BJ (cell line): ENCODE measurements at regions not wholly inside any gene's neighbourhood (a gene's known extent, or its start where the extent isn't known, plus 50 kb on each side); places are given as distances from the start of the nearest gene placed in this dataset.

Source experiments
- CTCF ChIA-PET: fragments of 350-600 bp; formaldehyde crosslinking; extraction: SDS; loops from one replicate; lab custom pipeline; 2021; ENCODE audit warnings: antibody characterized with exemption, inconsistent platforms; lab: Yijun Ruan, JAX
- POLR2A ChIA-PET: fragments of 300-600 bp; sonication (Branson Sonifier 250); formaldehyde crosslinking; extraction: SDS; loops from one replicate; lab custom pipeline; 2021; ENCODE audit warnings: antibody characterized with exemption; lab: Charles Lee
- DNase-seq: peaks from one replicate; pipeline ENCODE4 v3.0.0-alpha.2; 2011; ENCODE audit warnings: low read depth
- H3K27me3 ChIP-seq: 2 replicates; pipeline ENCODE4 v1.6.0; 2011; ENCODE audit warnings: low read length; ENCODE audit not compliant: control insufficient read depth, insufficient read depth
- H3K36me3 ChIP-seq: 2 replicates; pipeline ENCODE4 v1.5.1; 2011; ENCODE audit warnings: low read length; ENCODE audit not compliant: control insufficient read depth, insufficient read depth
- H3K4me3 ChIP-seq: 2 replicates; pipeline ENCODE4 v1.5.1; 2011; ENCODE audit warnings: low read depth, mild to moderate bottlenecking, control low read depth, low read length
- TF ChIP-seq, protein P1 (sequence below): IDR thresholded peaks from 2 replicates; pipeline ENCODE4 v1.5.1; 2011; ENCODE audit warnings: low read depth, mild to moderate bottlenecking, control low read depth, inconsistent platforms, low read length, moderate library complexity; ENCODE audit not compliant: insufficient read depth

GRCh38 chr16:11476676-11477075, 110.0 kb downstream of the LITAF start:
- DNase-seq = no peak
- TF ChIP-seq, protein P1, sequence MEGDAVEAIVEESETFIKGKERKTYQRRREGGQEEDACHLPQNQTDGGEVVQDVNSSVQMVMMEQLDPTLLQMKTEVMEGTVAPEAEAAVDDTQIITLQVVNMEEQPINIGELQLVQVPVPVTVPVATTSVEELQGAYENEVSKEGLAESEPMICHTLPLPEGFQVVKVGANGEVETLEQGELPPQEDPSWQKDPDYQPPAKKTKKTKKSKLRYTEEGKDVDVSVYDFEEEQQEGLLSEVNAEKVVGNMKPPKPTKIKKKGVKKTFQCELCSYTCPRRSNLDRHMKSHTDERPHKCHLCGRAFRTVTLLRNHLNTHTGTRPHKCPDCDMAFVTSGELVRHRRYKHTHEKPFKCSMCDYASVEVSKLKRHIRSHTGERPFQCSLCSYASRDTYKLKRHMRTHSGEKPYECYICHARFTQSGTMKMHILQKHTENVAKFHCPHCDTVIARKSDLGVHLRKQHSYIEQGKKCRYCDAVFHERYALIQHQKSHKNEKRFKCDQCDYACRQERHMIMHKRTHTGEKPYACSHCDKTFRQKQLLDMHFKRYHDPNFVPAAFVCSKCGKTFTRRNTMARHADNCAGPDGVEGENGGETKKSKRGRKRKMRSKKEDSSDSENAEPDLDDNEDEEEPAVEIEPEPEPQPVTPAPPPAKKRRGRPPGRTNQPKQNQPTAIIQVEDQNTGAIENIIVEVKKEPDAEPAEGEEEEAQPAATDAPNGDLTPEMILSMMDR = no peak
- ChIA-PET CTCF (no interaction called here), POLR2A (no interaction called here)
- H3K4me3 ChIP-seq = no peak overlapping the region
- H3K27me3 ChIP-seq = no peaks in the 10 kb centered on the region
- no peaks in the 10 kb centered on the region for H3K36me3 ChIP-seq

DNA sequence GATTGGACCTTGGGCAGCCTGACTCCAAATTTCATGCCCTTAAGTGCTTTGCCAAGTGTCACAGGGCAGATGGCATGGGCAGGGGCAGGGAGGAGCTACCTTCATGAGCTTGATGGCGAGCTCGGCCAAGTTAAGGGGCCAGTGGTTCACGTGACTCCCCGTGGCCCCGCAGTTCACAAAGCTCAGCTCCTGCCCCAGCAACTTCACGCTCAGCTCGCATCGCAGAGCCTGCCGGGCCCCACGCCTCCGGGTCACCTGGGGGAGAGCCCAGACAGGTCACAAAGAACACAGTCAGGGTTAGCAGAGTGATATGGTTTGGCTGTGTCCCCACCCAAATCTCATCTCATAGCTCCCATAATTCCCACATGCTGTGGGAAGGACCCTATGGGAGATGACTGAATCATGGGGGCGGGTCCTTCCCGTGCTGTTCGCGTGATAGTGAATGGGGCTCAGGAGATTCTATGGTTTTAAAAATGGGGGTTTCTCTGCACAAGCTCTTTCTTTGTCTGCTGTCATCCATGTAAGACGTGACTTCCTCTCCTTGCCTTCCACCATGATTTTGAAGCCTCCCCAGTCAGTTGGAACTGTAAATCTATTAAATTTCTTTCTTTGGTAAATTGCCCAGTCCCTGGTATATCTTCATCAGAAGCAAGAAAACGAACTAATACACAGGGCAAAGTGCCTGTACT, 108.1 kb downstream of the LITAF start:
- POLR2A ChIA-PET = interaction anchor here (0.5 kb wide), 1 partner anchor 317 kb away, joined by 3 read pairs; no protein-coding TSS in a partner anchor
- TF ChIP-seq, protein P1 = no peak
- no peak overlapping the region for H3K4me3 ChIP-seq
- CTCF ChIA-PET = interaction anchor here (0.9 kb wide), 1 partner anchor 66 kb away, joined by 3 read pairs; no protein-coding TSS in a partner anchor
- H3K27me3 ChIP-seq = no peaks in the 10 kb centered on the region
- no peaks in the 10 kb centered on the region for H3K36me3 ChIP-seq
- DNase-seq = no peak

DNA sequence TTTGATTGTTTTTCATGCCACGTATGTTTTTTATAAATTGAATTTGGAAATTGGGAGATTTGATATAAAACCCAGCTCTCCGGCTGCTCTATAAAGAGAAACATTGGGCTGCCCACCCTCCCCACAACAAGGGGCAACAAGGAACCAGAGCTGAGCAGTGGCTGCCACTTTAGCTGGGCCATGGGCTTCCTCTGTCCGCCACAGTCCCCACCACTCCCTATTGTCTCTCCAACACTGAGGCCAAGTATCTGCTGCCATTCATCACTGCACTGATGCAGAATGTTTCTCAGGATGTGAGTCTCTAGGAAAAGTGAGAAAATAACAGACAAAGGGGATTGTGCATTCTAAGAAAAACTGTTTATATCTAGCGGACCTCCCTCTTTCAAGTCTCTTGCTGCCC, 106.8 kb downstream of the LITAF start:
- Histone ChIP-seq H3K36me3 (no peaks in the 10 kb centered on the region), H3K4me3 (no peak overlapping the region), H3K27me3 (no peaks in the 10 kb centered on the region)
- TF ChIP-seq, protein P1 = no peak
- CTCF ChIA-PET = interaction anchor here (1.1 to 1.2 kb wide), 2 partner anchors 9 to 10 kb away, joined by 3 read pairs; no protein-coding TSS in a partner anchor
- POLR2A ChIA-PET = no interaction called here
- DNase-seq = no peak

DNA sequence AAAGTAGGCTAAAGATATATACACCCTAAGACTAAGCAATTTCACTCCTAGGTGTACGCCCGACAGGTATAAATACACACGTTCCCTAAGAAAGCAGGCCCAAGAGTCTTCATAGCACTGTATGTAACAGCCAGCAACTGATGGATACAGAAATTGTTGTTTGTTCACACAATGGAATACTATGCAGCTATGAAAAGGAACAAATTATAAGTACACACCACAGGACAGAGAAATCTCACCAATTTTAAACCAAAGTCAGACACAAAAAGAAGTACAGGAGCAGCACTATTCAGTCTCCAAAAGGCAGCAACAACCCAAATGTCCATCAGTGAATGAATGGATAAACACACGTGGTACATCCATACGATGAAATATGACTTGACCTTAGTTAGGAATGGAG, 106.1 kb downstream of the LITAF start:
- ChIA-PET CTCF (interaction anchor here (1.1 to 1.2 kb wide), 2 partner anchors 8 to 9 kb away, joined by 3 read pairs; no protein-coding TSS in a partner anchor), POLR2A (no interaction called here)
- TF ChIP-seq, protein P1 = no peak
- no peaks in the 10 kb centered on the region for H3K36me3 ChIP-seq
- H3K4me3 ChIP-seq = no peak overlapping the region
- H3K27me3 ChIP-seq = no peaks in the 10 kb centered on the region
- DNase-seq = no peak

DNA sequence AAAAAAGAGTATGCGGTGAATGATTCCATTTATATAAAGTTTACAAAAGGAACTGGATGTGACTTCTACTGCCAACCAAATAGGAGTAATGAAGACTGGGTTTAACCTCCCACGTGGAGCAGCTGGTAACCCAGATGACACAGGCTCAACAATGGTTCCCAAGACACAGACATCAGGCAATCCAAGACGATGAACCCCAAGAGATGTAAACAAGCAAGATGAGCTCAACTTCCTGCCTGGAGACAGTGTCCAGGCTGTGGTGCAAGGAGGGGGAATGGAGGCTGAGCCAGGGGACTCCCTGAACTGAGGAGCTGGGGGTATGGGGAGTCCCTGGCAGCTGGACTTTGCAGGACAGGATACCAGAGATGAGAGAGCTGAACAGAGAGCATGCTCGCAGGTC, 104.7 kb downstream of the LITAF start:
- Histone ChIP-seq H3K36me3 (no peaks in the 10 kb centered on the region), H3K4me3 (no peak overlapping the region), H3K27me3 (no peaks in the 10 kb centered on the region)
- ChIA-PET CTCF (no interaction called here), POLR2A (no interaction called here)
- TF ChIP-seq, protein P1 = no peak
- DNase-seq = no peak
